IMR-90 (cell line): ENCODE measurements at regions not wholly inside any gene's neighbourhood (a gene's known extent, or its start where the extent isn't known, plus 50 kb on each side); places are given as distances from the start of the nearest gene placed in this dataset.
A peak's percentile ranks its signal among the peaks of the same experiment; 100 is the strongest.

ENCODE experiments used
- ATAC-seq: fragments of 200-7000 bp; cut with Tn5 transposase; 2 replicates; pipeline ENCODE4 v1.9.1; 2020; ENCODE audit warnings: low read depth, mild to moderate bottlenecking, moderate library complexity
- BruUV-seq: library from RNA; stranded (reverse); fragments of 400-500 nt; replicated peaks from 2 replicates; lab custom pipeline; 2021; lab: Mats Ljungman, UMichigan
- CTCF ChIA-PET: fragments of 300-600 bp; formaldehyde crosslinking; extraction: SDS; loops from one replicate; lab custom pipeline; 2021; ENCODE audit warnings: antibody characterized with exemption; lab: Yijun Ruan, JAX
- POLR2A ChIA-PET: fragments of 300-600 bp; sonication (Branson Sonifier 250); formaldehyde crosslinking; loops from one replicate; lab custom pipeline; 2022; ENCODE audit warnings: antibody characterized with exemption; ENCODE audit not compliant: unreplicated experiment; lab: Charles Lee
- DNase-seq: peaks from one replicate; pipeline ENCODE4 v3.0.0; 2013
- H2AFZ ChIP-seq: replicated peaks from 2 replicates; pipeline ENCODE3; 2013; ENCODE audit warnings: low read length, mild to moderate bottlenecking; ENCODE audit not compliant: poor library complexity
- H2AK5ac ChIP-seq: 2 replicates; pipeline ENCODE4 v1.6.1; 2013; ENCODE audit warnings: low read depth, low read length, inconsistent platforms
- H2AK9ac ChIP-seq: replicated peaks from 2 replicates; pipeline ENCODE3; 2013; ENCODE audit warnings: mild to moderate bottlenecking, low read depth, low read length, moderate library complexity; ENCODE audit not compliant: poor library complexity
- H2BK120ac ChIP-seq: 2 replicates; pipeline ENCODE4 v1.6.1; 2013; ENCODE audit warnings: low read depth, low read length, inconsistent platforms
- H2BK15ac ChIP-seq: 3 replicates; pipeline ENCODE4 v1.6.1; 2013; ENCODE audit warnings: low read depth, low read length, inconsistent platforms
- H2BK20ac ChIP-seq: 2 replicates; pipeline ENCODE4 v1.6.1; 2013; ENCODE audit warnings: low read depth, mild to moderate bottlenecking, inconsistent platforms, low read length, moderate library complexity
- H2BK5ac ChIP-seq: 2 replicates; pipeline ENCODE4 v1.6.1; 2013; ENCODE audit warnings: mild to moderate bottlenecking, low read depth, low read length, inconsistent platforms; ENCODE audit not compliant: poor library complexity, severe bottlenecking
- H3K14ac ChIP-seq: replicated peaks from 2 replicates; pipeline ENCODE4 v1.6.1; 2013; ENCODE audit warnings: low read depth, low read length, inconsistent platforms
- H3K18ac ChIP-seq: 2 replicates; pipeline ENCODE4 v1.6.1; 2013; ENCODE audit warnings: low read depth, low read length, control low read depth
- H3K23ac ChIP-seq: 2 replicates; pipeline ENCODE4 v1.6.1; 2013; ENCODE audit warnings: low read depth, low read length, inconsistent platforms
- H3K27ac ChIP-seq: 2 replicates; pipeline ENCODE4 v1.5.1; 2013; ENCODE audit warnings: mild to moderate bottlenecking, control low read depth, low read length; ENCODE audit not compliant: insufficient read depth
- H3K27me3 ChIP-seq: 2 replicates; pipeline ENCODE4 v1.6.1; 2013; ENCODE audit warnings: low read length; ENCODE audit not compliant: control insufficient read depth, insufficient read depth
- H3K36me3 ChIP-seq: 2 replicates; pipeline ENCODE4 v1.6.1; 2013; ENCODE audit warnings: low read length, mixed read lengths; ENCODE audit not compliant: control insufficient read depth, insufficient read depth
- H3K4ac ChIP-seq: 2 replicates; pipeline ENCODE4 v1.6.1; 2013; ENCODE audit warnings: low read depth, low read length, inconsistent platforms
- H3K4me1 ChIP-seq: 2 replicates; pipeline ENCODE4 v1.6.1; 2013; ENCODE audit warnings: low read length, mixed read lengths; ENCODE audit not compliant: control insufficient read depth, insufficient read depth
- H3K4me2 ChIP-seq: 2 replicates; pipeline ENCODE4 v1.6.1; 2013; ENCODE audit warnings: low read depth, mild to moderate bottlenecking, control low read depth, low read length, moderate library complexity
- H3K4me3 ChIP-seq: 2 replicates; pipeline ENCODE4 v1.5.1; 2013; ENCODE audit warnings: low read depth, mild to moderate bottlenecking, control low read depth, low read length, moderate library complexity; ENCODE audit not compliant: insufficient read depth
- H3K56ac ChIP-seq: 2 replicates; pipeline ENCODE4 v1.6.1; 2013; ENCODE audit warnings: low read length, inconsistent platforms; ENCODE audit not compliant: insufficient read depth; ENCODE audit errors: extremely low read depth
- H3K79me1 ChIP-seq, 2 experiments: 2 replicates each; pipeline ENCODE4 v1.6.1; 2013; ENCODE audit warnings: low read length in 2 of 2, inconsistent platforms in 1 of 2, low read depth in 1 of 2
- H3K9ac ChIP-seq: 2 replicates; pipeline ENCODE4 v1.6.1; 2013; ENCODE audit warnings: low read depth, low read length, control low read depth
- H3K9me1 ChIP-seq: 2 replicates; pipeline ENCODE4 v1.6.1; 2013; ENCODE audit warnings: low read length, inconsistent platforms; ENCODE audit not compliant: insufficient read depth
- H3K9me3 ChIP-seq: 2 replicates; pipeline ENCODE4 v1.6.1; 2013; ENCODE audit warnings: low read length; ENCODE audit not compliant: control insufficient read depth, insufficient read depth
- H4K20me1 ChIP-seq: 2 replicates; pipeline ENCODE4 v1.6.1; 2013; ENCODE audit warnings: low read length, inconsistent platforms; ENCODE audit not compliant: insufficient read depth
- H4K5ac ChIP-seq: 2 replicates; pipeline ENCODE4 v1.6.1; 2013; ENCODE audit warnings: mild to moderate bottlenecking, low read depth, low read length, control low read depth
- H4K8ac ChIP-seq, 2 experiments: 2 replicates each; pipeline ENCODE4 v1.6.1; 2013; ENCODE audit warnings: low read depth in 2 of 2, low read length in 2 of 2, control low read depth in 1 of 2, inconsistent platforms in 1 of 2
- H4K91ac ChIP-seq: 2 replicates; pipeline ENCODE4 v1.6.1; 2013; ENCODE audit warnings: low read depth, low read length, inconsistent platforms; ENCODE audit not compliant: insufficient read depth
- BHLHE40 ChIP-seq: fragments of 150-350 bp; IDR thresholded peaks from 2 replicates; pipeline ENCODE4 v1.6.1; 2016; ENCODE audit warnings: mild to moderate bottlenecking, low read depth, low read length
- CHD1 ChIP-seq: IDR thresholded peaks from 2 replicates; pipeline ENCODE4 v1.6.1; 2012; ENCODE audit warnings: low read depth, low read length, improper control_type of control experiment
- CTCF ChIP-seq: conservative IDR thresholded peaks from 2 replicates; pipeline ENCODE4 v1.5.1; 2012; ENCODE audit warnings: mild to moderate bottlenecking, low read depth, low read length, improper control_type of control experiment
- MAFK ChIP-seq: IDR thresholded peaks from 2 replicates; pipeline ENCODE4 v1.6.1; 2012; ENCODE audit warnings: low read depth, low read length, improper control_type of control experiment
- MAZ ChIP-seq: IDR thresholded peaks from 2 replicates; pipeline ENCODE4 v1.6.1; 2012; ENCODE audit warnings: low read depth, mild to moderate bottlenecking, low read length, improper control_type of control experiment, moderate library complexity, borderline replicate concordance
- MXI1 ChIP-seq: IDR thresholded peaks from 2 replicates; pipeline ENCODE4 v1.6.1; 2012; ENCODE audit warnings: low read depth, mild to moderate bottlenecking, low read length, moderate library complexity, borderline replicate concordance
- POLR2A ChIP-seq: IDR thresholded peaks from 2 replicates; pipeline ENCODE4 v1.6.1; 2012; ENCODE audit warnings: mild to moderate bottlenecking, low read depth, low read length
- RAD21 ChIP-seq: IDR thresholded peaks from 2 replicates; pipeline ENCODE4 v1.6.1; 2012; ENCODE audit warnings: low read length, improper control_type of control experiment
- RCOR1 ChIP-seq: IDR thresholded peaks from 2 replicates; pipeline ENCODE4 v1.6.1; 2012; ENCODE audit warnings: mild to moderate bottlenecking, low read length, improper control_type of control experiment; ENCODE audit not compliant: insufficient replicate concordance
- RFX5 ChIP-seq: IDR thresholded peaks from 2 replicates; pipeline ENCODE4 v1.8.0; 2012; ENCODE audit warnings: low read depth, mild to moderate bottlenecking, low read length, moderate library complexity
- USF2 ChIP-seq: fragments of 150-350 bp; IDR thresholded peaks from 2 replicates; pipeline ENCODE4 v1.6.1; 2017; ENCODE audit warnings: mild to moderate bottlenecking, antibody characterized with exemption, low read length, low read depth
- WGBS, 2 experiments: methylation state at CpG; one replicate each; pipeline versions ENCODE4 v1.1.5 to v1.1.7; 2013; ENCODE audit warnings: missing lambda C conversion rate in 2 of 2; ENCODE audit not compliant: insufficient read length in 1 of 2; ENCODE audit errors: extremely low coverage in 2 of 2; 5-methylcytosine and 5-hydroxymethylcytosine counted together
- dilution Hi-C: fragments of 300-500 bp; cut with HindIII; formaldehyde crosslinking; loops from one replicate; pipeline ENCODE4 v1.14.3; 2018; ENCODE audit warnings: low sequenced_read_pairs; ENCODE audit not compliant: unreplicated experiment
- in situ Hi-C: fragments of 300-500 bp; cut with MboI; formaldehyde crosslinking; loops from 3 replicates; pipeline ENCODE4 v1.14.3; 2019; ENCODE audit warnings: low sequenced_read_pairs, inconsistent platforms, mixed read lengths
- intact Hi-C: fragments of 100-400 bp; cut with micrococcal nuclease; formaldehyde crosslinking; loops from 2 replicates; pipeline ENCODE4 v1.10.0; 2022

GRCh38 chr10:31120961-31121685 is 89.5 kb upstream of the ZNF438 start:
- dilution Hi-C loops = no loop called here
- Histone ChIP-seq H3K18ac (peak overlapping the region; percentile 99), H3K4me2 (peak overlapping the region; percentile 77), H2AK5ac (peak overlapping the region; percentile 93), H3K79me1 (peaks cover 0 to 4% of the 10 kb centered on the region in 2 experiments; a peak in 2 of 4 replicates), H2AFZ (peak overlapping the region; percentile 55), H2BK5ac (peak overlapping the region; percentile 91), H3K56ac (0 out of 2 replicates have a peak overlapping the region, but pooled peaks have one; percentile 23), H3K23ac (peak overlapping the region; percentile 55; the same call in 1 of the 2 replicates), H2AK9ac (no peak overlapping the region), H2BK20ac (peak overlapping the region; percentile 93), H3K14ac (peak overlapping the region; percentile 91), H2BK120ac (peak overlapping the region; percentile 95), H3K36me3 (no peaks in the 10 kb centered on the region), H3K4me1 (peaks cover 15% of the 10 kb centered on the region), H3K9me1 (peaks cover 12% of the 10 kb centered on the region; the same call in 1 of the 2 replicates), H4K20me1 (no peaks in the 10 kb centered on the region), H4K5ac (peak overlapping the region; percentile 99), H3K27me3 (no peaks in the 10 kb centered on the region), H4K8ac (peak overlapping the region; percentile 48 to 83; a peak in 3 of 4 replicates), H3K4ac (peak overlapping the region; percentile 84), H2BK15ac (peak overlapping the region; percentile 93; the same call in 2 of the 3 replicates), H3K9me3 (no peaks in the 10 kb centered on the region), H3K9ac (peak overlapping the region; percentile 4; the same call in 1 of the 2 replicates), H3K27ac (peak overlapping the region; percentile 85), H3K4me3 (no peak overlapping the region), H4K91ac (peak overlapping the region; percentile 77)
- CTCF ChIA-PET = no interaction called here
- intact Hi-C loops = no loop called here
- no peak for TF ChIP-seq RCOR1
- TF ChIP-seq MAFK = no peak
- TF ChIP-seq USF2 = no peak
- no peak for TF ChIP-seq BHLHE40
- no peak for TF ChIP-seq MXI1
- TF ChIP-seq MAZ = no peak
- TF ChIP-seq CHD1 = no peak
- TF ChIP-seq RFX5 = no peak
- no peak for TF ChIP-seq CTCF
- TF ChIP-seq POLR2A = no peak
- no peak for TF ChIP-seq RAD21
- BruUV-seq = no TSS peak
- WGBS, 2 experiments = no CpG with 5 or more reads among the region's 7 CpGs
- in situ Hi-C loops = no loop called here
- POLR2A ChIA-PET = interaction anchor here (0.6 kb wide), 1 partner anchor 200 kb away, joined by 3 read pairs; no protein-coding TSS in a partner anchor
- DNase-seq = peak; percentile 31
- peak; percentile 46 for ATAC-seq
